RCC 7860 (cell line): ENCODE measurements at regions not wholly inside any gene's neighbourhood (a gene's known extent, or its start where the extent isn't known, plus 50 kb on each side); places are given as distances from the start of the nearest gene placed in this dataset.

Experiments
- DNase-seq: peaks from one replicate; pipeline ENCODE4 v3.0.0-alpha.2; 2015; ENCODE audit warnings: low spot score
- FAIRE-seq: peaks from 2 replicates; lab custom pipeline; 2012; peaks lifted over from hg19 to GRCh38; lab: Jason Lieb, UNC

DNA sequence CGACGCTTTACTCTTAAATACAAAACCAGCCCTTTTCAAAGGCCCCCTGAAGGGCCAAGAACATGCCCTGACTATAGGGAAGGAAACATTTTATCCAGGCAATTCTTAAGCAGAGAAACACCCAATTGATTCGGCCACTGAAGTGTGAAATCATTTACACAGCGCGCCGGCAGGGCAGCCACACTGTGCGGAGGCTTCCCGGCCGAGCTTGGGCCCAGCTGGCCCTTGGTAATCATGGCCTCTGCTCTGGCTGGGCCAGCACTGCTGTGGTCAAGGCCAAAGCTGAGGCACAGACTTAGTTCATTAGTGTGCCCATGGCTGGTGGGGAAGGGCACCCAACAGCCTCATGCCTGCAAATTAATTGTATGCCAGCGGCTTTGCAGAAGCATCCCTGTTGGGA lies 143.7 kb upstream of the HABP2 start:
- FAIRE-seq (no peak), DNase-seq (no peak)

DNA sequence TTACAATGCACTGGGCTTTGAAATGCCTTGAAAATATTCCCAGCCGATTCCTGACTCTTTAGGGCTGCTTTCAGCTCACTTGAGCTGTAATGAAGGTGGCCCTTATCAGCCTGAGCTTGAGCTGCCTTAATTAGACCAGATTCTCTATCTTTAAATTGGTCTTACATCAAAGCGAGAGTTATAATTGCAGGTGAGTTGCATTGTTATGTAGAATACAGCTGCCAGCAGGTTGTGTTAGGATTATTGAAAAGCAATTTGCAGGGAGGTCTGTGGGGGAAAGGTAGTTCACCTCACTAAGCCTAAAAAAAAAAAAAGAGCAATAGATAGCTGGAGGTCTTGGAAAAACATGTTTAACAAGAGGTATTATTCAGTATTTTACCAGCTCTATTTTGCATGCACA lies 142.2 kb upstream of the HABP2 start:
- FAIRE-seq (no peak), DNase-seq (no peak)

DNA sequence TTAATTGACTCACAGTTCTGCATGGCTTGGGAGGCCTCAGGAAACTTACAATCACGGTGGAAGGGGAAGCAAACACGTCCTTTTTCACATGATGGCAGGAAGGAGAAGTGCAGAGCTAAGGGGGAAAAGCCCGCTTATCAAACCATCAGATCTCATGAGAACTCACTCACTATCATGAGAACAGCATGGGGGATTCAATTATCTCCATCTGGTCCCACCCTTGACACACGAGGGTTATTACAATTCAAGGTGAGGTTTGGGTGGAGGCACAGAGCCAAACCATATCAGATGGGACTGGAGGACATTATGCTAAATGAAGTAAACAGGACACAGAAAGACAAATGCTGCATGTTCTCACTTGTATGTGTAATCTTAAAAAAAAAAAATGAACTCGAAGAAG lies 141.4 kb upstream of the HABP2 start:
- no peak for DNase-seq
- no peak for FAIRE-seq

DNA sequence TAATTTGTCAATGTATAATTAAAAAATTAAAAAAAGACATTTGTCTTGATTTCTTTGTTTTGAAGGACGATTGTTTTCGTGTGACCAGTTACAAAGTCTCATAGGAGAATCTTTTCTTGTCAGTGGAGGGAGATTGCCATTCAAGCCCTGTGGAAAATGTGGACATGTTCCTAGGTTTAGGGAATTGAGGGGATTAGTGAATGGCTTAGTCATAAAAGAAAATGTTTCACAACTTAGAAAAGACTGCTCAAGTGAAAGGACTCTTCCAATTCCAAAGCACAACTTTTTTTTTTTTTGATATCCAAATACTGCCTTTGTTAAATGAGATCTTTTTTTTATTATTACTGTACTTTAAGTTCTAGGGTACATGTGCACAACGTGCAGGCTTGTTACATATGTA lies 140.7 kb upstream of the HABP2 start:
- DNase-seq = no peak
- no peak for FAIRE-seq

DNA sequence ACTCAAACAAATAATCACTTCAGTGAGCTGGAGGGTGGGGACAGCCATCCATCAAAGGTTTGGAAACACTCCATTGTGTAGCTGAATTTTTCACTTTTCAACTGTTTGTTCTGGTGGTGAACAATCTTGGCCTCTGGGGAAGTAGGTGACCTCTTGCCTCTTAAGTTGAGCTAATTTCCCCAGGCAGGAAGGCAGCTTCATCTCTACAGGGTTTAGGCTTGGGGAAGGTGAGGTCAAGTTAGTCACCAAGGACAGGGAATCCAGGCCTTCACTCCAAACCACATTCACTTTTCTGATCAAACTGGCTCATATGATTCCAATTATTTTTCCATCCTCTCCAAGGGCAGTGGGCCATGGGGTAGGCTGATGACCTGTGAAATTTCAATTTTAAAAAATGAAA lies 138.3 kb upstream of the HABP2 start:
- no peak for FAIRE-seq

DNA sequence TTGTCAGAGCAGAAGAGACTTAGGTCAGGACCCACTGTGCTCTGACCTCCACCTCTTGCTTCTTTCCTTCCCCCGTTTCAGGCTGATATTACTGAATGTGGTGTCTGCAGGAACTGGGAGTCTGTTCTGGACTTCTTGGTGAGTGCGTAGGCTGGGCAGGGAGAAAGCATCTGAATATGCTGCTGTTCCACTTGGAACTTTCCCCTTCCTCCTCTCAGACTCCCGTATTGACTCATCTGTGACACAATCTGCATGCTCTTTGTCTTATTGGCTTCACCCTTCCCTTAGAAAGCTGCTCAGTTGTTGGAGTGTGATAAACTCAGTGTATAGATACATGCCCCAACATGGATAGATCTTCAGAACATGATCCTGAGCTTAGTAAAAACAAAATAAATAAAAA lies 137.6 kb upstream of the HABP2 start:
- DNase-seq (no peak), FAIRE-seq (no peak)

More for the DNA sequence above, 138.3 kb upstream of the HABP2 start:
- DNase-seq = no peak

DNA sequence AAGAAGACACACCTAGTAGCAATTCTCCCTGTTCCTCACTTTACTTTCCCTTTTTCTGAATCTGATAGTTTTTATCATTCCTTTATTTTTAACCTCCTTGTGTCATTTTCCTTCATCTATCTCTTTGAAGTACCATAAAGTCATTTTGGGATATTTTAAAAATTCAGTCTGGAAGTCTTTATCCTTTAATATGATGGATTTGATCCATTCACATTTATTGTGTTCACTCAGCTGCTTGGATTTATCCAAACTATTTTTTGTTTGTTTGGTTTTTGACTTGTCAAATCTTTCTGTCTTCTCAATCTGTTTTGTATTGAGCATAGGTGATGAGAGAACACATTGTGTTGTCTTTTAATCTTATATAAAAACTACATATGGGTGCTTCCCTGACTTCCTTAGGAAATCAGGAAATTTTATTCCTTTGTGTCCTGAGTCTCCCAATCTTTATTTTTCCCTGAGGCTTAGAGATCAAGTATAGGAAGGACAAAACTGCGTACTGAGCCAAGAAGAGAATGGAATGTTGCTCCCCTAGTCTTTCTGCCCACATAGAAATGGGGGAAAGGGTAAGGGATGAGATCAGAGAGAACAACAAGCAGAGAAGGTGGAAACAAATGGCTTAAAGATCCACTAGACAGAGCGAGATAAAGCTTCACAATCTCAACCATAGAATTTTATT lies 132.7 kb upstream of the HABP2 start:
- no peak for FAIRE-seq

DNA sequence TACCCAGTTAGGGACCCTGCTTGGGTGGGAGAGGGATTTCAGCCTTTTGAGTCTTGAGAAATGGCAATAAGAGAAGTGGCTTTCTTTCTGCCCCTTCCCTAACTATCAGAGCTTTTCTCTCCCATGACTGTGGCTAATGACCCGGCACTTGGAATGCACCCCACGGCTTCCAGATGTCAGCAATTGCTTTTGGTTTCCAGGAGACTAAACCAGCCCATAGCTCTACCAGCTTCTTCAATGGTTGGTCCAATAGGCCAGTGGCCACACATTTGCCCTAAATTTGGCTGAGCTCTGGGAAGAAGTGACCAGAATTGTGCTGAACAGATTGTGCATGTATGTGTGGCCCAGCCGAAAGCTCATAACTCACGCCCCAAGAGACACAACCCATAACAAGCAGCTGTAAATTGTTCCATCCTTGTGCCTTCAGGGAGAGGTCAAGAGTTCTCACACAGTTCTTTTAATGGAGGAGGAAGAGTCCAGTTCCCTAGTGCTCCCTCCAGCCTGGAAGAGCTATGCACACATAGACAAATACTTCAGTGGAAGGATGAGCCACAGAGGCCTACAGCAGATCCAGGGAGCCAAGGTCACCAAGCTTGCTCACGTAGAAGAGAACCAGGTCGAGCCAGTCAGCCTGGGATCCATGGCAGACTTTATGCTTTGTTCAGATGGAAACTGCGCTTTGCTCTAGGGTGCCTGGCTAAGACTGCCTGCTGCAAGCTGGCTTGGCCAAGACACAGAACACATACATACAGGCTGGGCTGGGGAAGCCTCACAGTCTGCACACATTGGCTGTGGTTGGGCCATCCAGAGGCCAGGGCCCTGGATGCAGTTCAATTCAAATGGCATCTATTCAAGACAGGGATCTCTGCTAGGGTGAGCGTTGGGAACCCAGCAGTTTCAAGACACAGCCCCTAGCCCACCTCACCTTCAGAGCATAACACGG lies 131.8 kb upstream of the HABP2 start:
- DNase-seq (no peak), FAIRE-seq (no peak)

More for the DNA sequence above, 132.7 kb upstream of the HABP2 start:
- DNase-seq = no peak

DNA sequence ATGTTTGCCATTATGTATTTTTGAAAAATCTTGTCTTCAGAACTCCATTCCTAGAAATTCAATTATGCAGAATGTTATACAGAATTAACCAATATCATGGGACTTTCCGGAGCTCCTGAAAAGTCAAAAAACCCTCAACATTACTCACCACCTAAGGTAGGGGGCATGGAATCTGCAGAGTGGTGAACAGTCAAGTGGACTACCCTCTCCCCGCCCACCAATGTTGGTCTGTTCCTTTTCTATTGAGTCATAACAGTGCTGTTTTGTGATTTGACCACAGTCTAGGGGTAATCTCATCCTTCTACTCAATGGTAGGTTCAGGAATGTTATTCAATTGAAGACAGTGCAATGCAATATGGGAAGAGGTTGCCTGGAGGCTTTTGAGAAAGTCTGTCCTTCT lies 130.5 kb upstream of the HABP2 start:
- no peak for FAIRE-seq

DNA sequence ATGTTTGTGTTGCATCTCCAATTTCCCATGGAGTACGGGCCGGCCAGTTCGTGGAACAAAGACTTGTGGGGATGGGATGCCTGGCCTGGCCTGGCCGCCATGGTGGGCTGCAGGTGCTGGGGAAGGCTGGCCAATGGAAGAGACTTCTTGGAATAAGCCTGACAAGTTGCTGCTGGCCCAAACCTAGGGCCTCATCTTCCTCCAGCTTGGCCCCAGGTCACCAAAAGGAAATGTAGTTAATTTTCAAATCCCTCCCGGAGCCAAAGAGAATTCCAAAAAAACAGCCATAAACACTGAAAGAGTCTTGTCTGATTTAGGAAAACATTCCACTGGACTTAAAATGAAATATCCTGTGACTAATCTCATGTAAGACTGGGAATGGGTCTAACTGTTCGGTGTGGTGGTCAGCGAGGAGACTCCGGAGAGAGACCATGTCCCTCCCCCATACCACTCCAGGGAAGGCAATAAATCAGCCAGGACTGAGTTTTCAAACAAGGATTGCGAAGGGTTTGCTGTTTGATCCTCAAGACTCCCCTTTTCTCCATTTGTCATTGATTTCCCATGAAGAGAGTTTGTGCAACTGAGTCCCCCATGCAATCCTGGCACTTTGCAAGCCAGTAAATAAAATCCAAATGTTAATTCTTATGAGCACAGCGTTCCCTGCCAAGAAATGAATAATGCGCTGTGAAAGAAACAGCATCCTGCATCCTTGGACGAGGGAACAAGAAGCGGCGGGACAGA lies 128.7 kb upstream of the HABP2 start:
- DNase-seq (no peak), FAIRE-seq (no peak)

More for the DNA sequence above, 130.5 kb upstream of the HABP2 start:
- no peak for DNase-seq

DNA sequence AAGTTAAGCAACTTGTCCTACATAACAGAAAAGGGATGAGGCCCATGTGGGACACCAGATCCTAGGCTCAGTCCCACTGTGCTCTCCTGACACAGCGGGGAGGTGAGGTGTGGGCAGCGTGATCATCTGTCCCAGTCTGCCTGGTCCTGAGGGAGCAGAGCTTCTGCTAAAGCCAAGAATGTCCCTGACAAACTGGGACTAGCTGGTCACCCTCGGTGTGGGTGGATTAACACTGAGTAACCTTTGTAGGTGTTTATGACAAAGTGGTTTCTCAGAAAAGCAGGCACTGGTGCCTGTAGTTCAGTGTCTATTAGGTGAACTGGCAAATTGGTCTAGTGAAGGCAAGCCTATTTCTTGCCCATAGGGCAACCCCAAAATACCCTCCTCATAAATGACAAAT lies 127.8 kb upstream of the HABP2 start:
- DNase-seq (no peak), FAIRE-seq (no peak)

DNA sequence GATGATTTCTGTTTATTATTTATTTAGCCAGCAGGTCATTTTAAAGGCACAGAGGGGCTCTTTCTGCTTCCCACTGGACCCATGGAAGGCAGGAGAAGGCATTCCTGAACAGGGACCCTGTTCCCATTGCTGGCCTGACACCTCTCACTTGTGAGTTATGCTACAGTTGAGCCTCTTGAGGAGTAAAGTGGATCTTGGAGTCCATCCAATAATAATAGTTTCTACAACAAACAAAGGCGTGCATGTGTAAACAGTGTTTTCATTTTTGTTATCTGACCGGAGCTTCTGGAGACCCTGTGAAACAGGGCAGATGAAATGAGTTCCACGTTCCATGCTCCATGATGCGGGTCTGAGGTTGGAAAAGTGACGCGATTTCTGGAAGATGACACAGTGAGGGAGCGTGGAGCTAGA lies 127.3 kb upstream of the HABP2 start:
- DNase-seq = no peak
- no peak for FAIRE-seq

DNA sequence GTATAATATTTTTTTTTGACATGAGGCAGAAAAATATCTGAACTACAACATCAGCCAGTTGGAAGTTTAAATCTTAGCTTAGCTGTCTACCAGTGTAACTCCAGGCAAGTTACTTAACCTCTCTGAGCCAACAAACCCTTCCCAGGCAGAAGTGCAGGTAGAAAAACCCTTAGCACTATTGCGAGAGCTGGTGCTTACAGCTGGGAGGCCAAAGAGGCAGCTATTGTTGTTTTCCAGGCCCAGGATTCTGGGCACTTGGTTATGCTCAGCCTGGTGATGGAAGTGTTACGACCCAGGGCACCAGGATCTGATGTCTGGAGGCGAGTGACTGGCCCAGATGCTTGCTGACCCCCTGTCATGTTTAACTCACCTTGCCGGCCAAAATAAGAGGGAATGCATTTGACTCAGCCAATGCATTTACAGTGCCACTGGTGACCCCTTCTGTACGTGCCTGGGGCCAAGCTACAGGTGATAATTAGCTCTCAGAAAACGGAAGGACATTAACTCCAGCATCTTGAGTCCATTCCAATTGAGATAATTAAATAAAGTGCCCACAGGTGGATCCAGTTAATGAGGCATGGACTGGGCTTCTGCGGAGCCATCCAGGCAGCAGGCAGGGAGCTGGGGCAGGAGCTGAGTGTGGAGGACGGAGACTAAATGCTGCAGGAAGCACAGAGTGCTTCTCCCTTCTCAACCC lies 126.5 kb upstream of the HABP2 start:
- DNase-seq = no peak
- FAIRE-seq = no peak

DNA sequence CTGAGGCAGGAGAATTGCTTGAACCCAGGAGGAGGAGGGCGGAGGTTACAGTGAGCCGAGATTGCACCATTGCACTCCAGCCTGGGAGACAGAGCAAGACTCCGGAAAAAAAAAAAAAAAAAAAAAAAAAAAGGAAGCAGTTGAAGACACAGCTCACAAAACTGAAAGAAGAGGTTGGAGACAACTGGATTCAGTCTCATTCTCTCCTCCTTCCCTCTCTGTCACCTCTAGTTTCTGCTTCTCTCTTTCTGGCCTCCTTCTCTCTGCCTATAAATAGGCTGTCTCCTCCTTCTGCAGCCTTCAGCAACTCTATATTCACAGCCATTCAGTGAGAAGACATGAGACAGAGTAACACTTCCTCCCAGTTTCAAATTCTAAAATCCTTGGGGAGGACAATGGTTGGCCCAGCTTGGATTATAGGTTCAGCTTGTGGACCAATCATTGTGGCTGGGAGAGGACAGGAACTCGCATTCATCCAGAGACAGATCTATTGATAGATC lies 125.6 kb upstream of the HABP2 start:
- FAIRE-seq = no peak
- no peak for DNase-seq

DNA sequence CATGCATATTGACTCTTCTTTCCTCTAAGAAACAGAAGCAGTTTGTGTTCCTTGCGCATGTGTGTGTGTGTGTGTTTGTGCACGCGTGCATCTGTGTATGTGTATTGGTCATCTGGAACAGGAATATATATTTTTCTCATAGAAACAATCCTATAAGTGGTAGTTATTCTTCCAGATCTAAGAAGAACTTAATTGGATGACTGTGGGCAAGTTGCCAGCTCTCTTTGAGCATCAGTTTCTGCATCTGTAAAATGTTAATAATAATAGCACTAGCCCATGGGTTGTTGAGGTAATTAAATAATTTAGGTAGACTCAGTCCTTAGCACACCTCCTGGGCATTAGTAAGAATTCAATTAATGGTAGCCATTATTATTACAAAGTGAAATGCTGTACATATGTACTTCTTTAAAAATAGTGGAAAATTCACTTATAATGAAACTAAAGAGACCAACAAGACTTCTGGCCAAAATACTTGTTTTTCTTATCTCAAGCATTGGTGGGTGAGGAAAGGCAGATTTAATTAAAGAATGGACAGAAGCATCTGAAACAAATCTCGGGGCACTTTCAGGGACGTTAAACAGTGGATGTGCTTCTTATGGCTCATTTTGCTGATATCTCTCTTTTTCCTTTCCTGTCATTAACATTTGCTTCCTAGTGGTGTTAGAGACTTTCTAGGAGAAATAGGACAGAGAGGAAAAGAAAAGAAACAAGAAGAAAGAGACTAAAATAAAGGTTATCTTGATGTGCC lies 124.9 kb upstream of the HABP2 start:
- FAIRE-seq (no peak), DNase-seq (no peak)

DNA sequence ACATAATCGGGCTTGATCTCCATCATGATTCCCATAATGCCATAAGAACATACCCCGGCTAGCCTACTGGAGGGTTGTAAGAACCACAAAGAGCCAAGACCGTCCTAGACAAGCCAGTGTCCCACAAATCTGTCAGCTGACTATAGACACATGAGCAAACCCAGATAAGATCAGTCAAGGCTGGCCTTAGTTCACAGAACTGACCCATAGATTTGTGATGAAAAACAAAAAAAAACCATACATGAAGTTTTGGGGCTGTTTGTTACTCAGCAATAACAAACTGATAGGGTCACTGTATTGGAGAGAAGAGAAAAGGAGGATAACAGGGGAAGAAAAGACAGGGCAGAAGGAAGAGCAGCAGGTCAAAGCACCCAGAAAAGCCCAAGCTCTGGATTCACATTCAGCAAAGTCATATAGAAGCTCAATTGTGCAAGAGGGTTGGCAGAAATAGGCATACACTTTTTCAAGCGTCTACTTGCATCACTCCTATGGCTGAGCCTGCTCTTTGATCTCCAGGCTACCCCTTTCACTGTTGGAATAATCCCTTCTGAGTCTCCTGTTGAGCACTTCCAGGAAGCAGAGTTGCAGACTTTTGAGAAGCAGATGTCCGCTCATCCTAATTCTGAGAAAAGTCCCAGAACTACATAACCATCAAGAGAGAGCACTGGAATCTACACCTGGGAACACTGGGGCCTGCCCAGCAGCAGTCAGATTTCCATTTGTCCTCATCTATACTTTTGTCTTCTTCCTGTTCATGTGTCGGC lies 122.0 kb upstream of the HABP2 start:
- FAIRE-seq = no peak
- DNase-seq = no peak

DNA sequence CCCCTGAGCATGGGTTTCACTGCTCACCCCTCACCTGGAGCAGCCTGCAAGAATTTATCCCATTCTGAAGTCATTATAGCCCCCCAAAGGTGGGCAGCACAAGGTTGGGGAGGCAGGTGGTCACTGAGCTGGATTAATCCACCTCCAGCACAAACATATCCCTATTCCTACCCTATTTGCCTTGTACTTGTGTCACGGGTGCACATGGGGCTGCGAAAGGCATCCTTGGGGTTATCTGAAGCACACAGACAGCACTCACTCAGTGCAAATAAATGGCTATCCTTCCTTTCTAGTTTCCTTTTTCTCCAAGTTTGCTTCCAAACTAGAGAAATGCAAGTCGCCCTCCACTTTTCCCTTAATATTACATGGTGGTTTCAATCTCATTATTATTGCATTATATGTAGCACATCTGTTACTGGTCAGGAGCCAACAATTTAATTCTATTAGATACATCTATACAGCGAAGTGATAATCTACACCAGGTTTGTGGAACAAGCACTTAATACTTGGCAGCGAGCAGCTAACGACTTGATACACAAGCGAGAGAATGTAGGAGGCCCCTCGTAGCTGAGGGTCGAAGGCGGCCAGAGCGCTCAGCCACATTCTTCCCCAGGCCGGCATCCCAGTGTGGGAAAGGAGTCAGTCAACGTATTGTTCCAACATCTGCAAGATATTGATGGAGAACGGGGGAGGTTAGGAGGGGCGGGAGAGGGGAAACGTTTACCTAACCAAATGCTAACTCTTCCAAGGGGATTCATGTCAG lies 121.3 kb upstream of the HABP2 start:
- no peak for DNase-seq
- FAIRE-seq = no peak

DNA sequence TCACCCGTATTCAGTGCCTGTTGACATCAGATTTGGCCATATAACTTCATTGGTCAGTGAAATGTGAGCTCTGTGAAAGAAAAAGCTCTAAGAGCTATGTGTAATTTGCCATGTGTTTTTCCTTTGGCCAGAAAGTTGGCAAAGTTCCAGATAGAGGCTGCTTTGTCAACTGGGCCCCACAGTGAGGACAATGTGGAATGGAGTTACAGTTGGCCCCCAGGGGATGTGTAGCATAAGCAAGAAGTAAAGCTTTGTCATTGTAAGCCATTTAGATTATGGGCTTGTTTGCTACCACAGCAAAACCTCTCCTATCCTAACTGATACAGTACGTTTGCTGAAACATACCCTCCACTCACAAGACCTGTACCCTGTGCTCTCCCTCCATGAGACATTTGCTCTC lies 119.1 kb upstream of the HABP2 start:
- no peak for FAIRE-seq
- no peak for DNase-seq

DNA sequence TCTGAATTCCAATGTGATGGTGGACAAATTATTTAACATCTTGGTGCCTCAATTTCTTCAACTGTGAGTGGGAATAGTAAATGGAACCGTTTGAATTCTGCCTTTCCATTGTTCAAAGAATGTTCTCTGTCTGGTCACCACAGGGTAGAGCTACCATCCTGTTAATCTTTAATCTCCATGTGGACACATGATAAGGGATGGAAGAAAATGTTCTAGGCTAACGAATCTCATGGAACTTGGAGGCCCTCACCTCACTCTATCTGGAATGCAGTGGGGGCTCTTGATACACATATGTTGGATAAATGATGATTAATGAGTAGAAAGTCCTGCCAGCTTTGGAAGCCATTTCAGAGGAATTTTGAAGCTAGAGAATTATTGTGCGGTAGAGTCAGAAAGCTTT lies 118.5 kb upstream of the HABP2 start:
- DNase-seq = no peak
- FAIRE-seq = no peak
